ENCODE measurements at regions not wholly inside any gene's neighbourhood (a gene's known extent, or its start where the extent isn't known, plus 50 kb on each side); places are given as distances from the start of the nearest gene placed in this dataset.
"Not testable (repeated sequence)": the region's sequence is repeated elsewhere in the genome, so short reads cannot be mapped to it uniquely, and the experiment has no call there.

DNA sequence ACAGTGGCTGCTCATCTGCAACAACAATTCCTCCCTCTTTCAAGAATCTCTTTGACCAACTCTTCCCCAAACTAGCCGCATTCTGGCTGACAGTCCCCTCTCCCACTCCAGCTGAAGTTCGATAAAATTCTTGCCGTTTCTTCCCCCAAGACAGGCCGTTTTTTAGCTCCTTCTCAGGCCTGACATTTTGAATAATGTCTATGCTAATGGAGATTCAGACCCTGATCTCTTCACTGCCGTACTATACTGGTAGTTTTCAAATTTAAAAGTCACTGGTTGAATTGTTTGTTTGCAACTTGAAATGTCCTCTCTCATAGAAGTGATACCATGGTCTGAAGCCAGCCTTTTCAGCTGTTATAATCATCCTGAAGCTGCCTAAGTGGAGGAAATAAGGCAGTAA, 65.9 kb upstream of the AMN1 start:
- Histone ChIP-seq H3K4me1 (no peaks in the 10 kb centered on the region), H3K9me3 (no peaks in the 10 kb centered on the region), H3K27me3 (no peaks in the 10 kb centered on the region), H3K27ac (no peak overlapping the region), H3K36me3 (no peaks in the 10 kb centered on the region), H3K4me3 (no peak overlapping the region)
- TF ChIP-seq, protein P1, sequence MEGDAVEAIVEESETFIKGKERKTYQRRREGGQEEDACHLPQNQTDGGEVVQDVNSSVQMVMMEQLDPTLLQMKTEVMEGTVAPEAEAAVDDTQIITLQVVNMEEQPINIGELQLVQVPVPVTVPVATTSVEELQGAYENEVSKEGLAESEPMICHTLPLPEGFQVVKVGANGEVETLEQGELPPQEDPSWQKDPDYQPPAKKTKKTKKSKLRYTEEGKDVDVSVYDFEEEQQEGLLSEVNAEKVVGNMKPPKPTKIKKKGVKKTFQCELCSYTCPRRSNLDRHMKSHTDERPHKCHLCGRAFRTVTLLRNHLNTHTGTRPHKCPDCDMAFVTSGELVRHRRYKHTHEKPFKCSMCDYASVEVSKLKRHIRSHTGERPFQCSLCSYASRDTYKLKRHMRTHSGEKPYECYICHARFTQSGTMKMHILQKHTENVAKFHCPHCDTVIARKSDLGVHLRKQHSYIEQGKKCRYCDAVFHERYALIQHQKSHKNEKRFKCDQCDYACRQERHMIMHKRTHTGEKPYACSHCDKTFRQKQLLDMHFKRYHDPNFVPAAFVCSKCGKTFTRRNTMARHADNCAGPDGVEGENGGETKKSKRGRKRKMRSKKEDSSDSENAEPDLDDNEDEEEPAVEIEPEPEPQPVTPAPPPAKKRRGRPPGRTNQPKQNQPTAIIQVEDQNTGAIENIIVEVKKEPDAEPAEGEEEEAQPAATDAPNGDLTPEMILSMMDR (IDR thresholded peaks at IDR 0.05): no peak
- intact Hi-C loops (cut with DNase I; ENCODE audit: low total_unique reads): no loop called here
- no peak for DNase-seq

DNA sequence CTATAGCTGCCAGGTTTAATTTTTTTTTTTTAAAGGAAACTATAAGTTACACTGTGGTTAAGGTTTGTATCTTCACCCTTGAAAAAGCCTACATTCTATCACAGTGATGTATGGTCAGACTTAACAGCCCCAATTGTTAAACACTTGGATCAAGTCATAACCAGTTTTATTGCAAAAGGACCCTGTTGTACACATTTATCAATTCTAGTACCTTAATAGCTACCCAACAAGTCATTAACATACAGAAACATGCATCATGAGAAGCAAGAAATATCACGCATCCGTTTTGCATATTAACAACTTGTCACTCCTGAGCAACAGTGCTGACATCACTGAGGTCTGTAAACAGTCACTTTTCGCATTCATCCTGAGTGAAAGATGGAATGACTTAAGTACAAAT, 62.4 kb upstream of the AMN1 start:
- H3K4me3 ChIP-seq; H3K4me1 ChIP-seq; intact Hi-C loops (cut with DNase I; ENCODE audit: low total_unique reads); H3K9me3 ChIP-seq; H3K27ac ChIP-seq; H3K27me3 ChIP-seq; H3K36me3 ChIP-seq; DNase-seq: not testable (repeated sequence)

DNA sequence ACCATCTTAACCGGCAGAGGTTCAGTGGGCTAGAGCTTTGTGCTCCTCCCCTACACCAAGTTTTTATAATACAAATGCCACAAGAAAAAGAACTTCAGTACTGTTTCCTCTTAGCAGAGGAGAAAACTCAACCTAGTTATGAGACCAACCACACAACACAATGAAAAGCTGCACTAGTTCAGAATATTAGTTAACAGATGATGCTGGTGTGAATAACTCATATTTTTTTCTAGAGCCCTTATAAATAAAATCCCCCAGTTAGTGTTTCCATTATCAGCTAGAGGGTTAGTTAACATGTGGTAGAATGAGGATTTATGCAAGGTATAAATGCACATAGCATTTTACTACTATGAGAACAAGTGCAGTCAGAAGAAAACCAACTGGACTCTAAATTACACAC, 61.9 kb upstream of the AMN1 start:
- H3K9me3 ChIP-seq: no peaks in the 10 kb centered on the region
- TF ChIP-seq, protein P1 (IDR thresholded peaks at IDR 0.05): no peak
- no peak overlapping the region for H3K4me3 ChIP-seq
- intact Hi-C loops (cut with DNase I; ENCODE audit: low total_unique reads): no loop called here
- no peaks in the 10 kb centered on the region for H3K4me1 ChIP-seq
- no peak overlapping the region for H3K27ac ChIP-seq
- no peak for DNase-seq
- H3K27me3 ChIP-seq: no peaks in the 10 kb centered on the region
- H3K36me3 ChIP-seq: no peaks in the 10 kb centered on the region

DNA sequence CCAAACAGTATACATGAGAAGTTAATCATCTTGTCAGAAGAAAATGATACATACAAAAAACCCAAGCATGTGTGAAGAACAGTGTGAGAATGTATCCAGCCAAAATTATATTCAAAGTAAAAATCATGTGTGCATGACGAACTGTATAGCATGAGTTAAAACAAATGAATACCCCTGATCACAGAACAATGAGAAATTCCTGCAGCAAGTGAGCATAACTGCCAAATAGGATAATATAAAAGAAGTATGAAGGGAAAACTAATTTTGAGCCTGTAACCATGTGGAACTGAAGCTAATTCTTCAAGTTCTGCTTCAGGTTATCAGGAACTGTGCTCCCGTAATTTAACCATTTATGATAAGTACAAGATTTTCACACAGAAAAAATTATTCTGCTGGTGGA, 56.5 kb upstream of the AMN1 start:
- TF ChIP-seq, protein P1 (IDR thresholded peaks at IDR 0.05): no peak
- H3K4me3 ChIP-seq: no peak overlapping the region
- DNase-seq: no peak
- intact Hi-C loops (cut with DNase I; ENCODE audit: low total_unique reads): no loop called here
- no peaks in the 10 kb centered on the region for H3K4me1 ChIP-seq
- H3K9me3 ChIP-seq: no peaks in the 10 kb centered on the region
- H3K27me3 ChIP-seq: no peaks in the 10 kb centered on the region
- no peak overlapping the region for H3K27ac ChIP-seq
- H3K36me3 ChIP-seq: no peaks in the 10 kb centered on the region

DNA sequence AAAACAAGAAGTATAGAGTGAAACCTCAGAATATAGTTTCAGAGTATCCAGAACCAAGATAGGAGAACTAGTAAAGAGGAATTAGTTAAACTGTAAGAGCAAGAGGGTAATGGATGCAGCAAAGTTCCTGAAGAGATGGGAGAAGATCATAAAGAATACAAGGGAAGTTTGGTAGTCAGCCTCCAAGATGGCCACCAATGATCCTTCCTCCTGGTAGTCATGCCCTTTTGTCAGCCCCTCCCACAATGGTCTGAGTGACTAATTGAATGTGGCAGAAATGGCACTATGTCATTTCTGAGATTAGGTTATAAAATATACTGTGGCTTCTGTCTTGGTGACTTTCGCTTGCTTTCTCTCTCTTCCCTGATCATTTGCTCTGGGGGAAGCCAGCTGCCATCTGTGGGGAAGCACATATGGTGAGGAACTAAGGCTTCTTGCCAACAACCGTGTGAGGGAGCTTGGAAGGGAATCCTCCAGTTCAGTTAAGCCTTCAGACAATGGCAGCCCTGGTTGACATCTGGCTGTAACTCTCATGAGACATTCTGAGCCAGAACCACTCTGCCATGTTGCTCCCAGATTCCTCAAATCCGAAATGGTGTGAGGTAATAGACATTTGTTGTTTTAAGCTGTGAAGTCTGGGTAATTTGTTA, 55.3 kb upstream of the AMN1 start:
- no peak for DNase-seq
- Histone ChIP-seq H3K4me1 (no peaks in the 10 kb centered on the region), H3K27me3 (no peaks in the 10 kb centered on the region), H3K36me3 (no peaks in the 10 kb centered on the region), H3K27ac (no peak overlapping the region), H3K4me3 (no peak overlapping the region), H3K9me3 (no peaks in the 10 kb centered on the region)
- TF ChIP-seq, protein P1 (IDR thresholded peaks at IDR 0.05): no peak
- intact Hi-C loops (cut with DNase I; ENCODE audit: low total_unique reads): no loop called here

DNA sequence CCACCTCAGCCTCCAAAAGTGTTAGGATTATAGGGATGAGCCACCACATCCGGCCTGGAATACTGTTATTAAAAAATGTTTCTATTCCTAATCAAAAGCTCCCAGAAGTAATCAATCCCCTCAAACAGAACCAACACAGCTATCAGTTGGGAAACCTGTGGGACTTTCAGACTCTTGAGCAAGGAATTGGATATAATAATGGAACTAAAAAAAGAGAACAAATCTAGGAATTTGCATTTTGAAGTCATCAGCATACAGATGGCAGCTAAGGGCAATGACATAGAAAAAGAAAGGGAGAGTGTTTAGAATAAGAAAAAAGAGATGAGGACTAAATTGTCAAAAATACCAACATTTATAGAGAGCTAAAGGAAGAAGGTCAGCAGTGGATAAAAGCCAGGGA, 54.7 kb upstream of the AMN1 start:
- Histone ChIP-seq H3K4me1 (no peaks in the 10 kb centered on the region), H3K36me3 (no peaks in the 10 kb centered on the region), H3K27ac (no peak overlapping the region), H3K27me3 (no peaks in the 10 kb centered on the region), H3K4me3 (no peak overlapping the region), H3K9me3 (no peaks in the 10 kb centered on the region)
- intact Hi-C loops (cut with DNase I; ENCODE audit: low total_unique reads): no loop called here
- TF ChIP-seq, protein P1 (IDR thresholded peaks at IDR 0.05): no peak
- DNase-seq: no peak
